HepG2 (cell line): ENCODE measurements at regions not wholly inside any gene's neighbourhood (a gene's known extent, or its start where the extent isn't known, plus 50 kb on each side); places are given as distances from the start of the nearest gene placed in this dataset.
A peak's percentile ranks its signal among the peaks of the same experiment; 100 is the strongest.

Source experiments
- BCLAF1 ChIP-seq: fragments of 450-650 bp; IDR thresholded peaks from 2 replicates; pipeline ENCODE4 v1.6.1; 2017; ENCODE audit warnings: mild to moderate bottlenecking
- CEBPB ChIP-seq: IDR thresholded peaks from 2 replicates; pipeline ENCODE4 v1.6.1; 2011; ENCODE audit warnings: low read depth, low read length, improper control_type of control experiment, borderline replicate concordance
- EP300 ChIP-seq, 3 experiments: sonication (generic) in 1 of 3; formaldehyde crosslinking in 1 of 3; IDR thresholded peaks; 2 replicates each; pipeline versions ENCODE4 v1.5.1 to v1.6.1; 2011 to 2020; ENCODE audit warnings: low read depth in 2 of 3, low read length in 2 of 3, borderline replicate concordance in 1 of 3, improper control_type of control experiment in 1 of 3, mild to moderate bottlenecking in 1 of 3, missing genetic modification reagents in 1 of 3, moderate library complexity in 1 of 3
- IRF9 ChIP-seq: sonication (generic); formaldehyde crosslinking; IDR thresholded peaks from 2 replicates; pipeline ENCODE4 v1.8.0; 2022; ENCODE audit warnings: missing genetic modification reagents, mild to moderate bottlenecking, borderline replicate concordance
- THRA ChIP-seq: sonication (generic); formaldehyde crosslinking; IDR thresholded peaks from 2 replicates; pipeline ENCODE4 v1.4.0; 2020; ENCODE audit warnings: missing genetic modification reagents, borderline replicate concordance
- ZNF280D ChIP-seq: sonication (generic); formaldehyde crosslinking; IDR thresholded peaks from 2 replicates; pipeline ENCODE4 v1.5.1; 2020; ENCODE audit warnings: mild to moderate bottlenecking, missing genetic modification reagents
- ZNF331 ChIP-seq: sonication (generic); formaldehyde crosslinking; IDR thresholded peaks from 2 replicates; pipeline ENCODE4 v1.4.0; 2020; ENCODE audit warnings: missing genetic modification reagents
- ZNF333 ChIP-seq: sonication (generic); formaldehyde crosslinking; IDR thresholded peaks from 2 replicates; pipeline ENCODE4 v1.4.0; 2020; ENCODE audit warnings: mild to moderate bottlenecking, missing genetic modification reagents, borderline replicate concordance
- ZNF34 ChIP-seq: sonication (generic); formaldehyde crosslinking; IDR thresholded peaks from 2 replicates; pipeline ENCODE4 v1.4.0; 2020; ENCODE audit warnings: mild to moderate bottlenecking, missing genetic modification reagents, borderline replicate concordance
- ZNF512 ChIP-seq: sonication (generic); formaldehyde crosslinking; IDR thresholded peaks from 2 replicates; pipeline ENCODE4 v1.4.0; 2020; ENCODE audit warnings: mild to moderate bottlenecking, missing genetic modification reagents
- ZNF564 ChIP-seq: sonication (generic); formaldehyde crosslinking; IDR thresholded peaks from 2 replicates; pipeline ENCODE4 v1.8.1; 2023; ENCODE audit warnings: mild to moderate bottlenecking, missing genetic modification reagents
- ZNF605 ChIP-seq: sonication (generic); formaldehyde crosslinking; IDR thresholded peaks from 2 replicates; pipeline ENCODE4 v1.8.0; 2022; ENCODE audit warnings: mild to moderate bottlenecking, missing genetic modification reagents
- TF ChIP-seq, protein P1 (sequence below): IDR thresholded peaks from 2 replicates; pipeline ENCODE4 v1.6.1; 2012; ENCODE audit warnings: low read length, improper control_type of control experiment
- TF ChIP-seq, protein P2 (sequence below): sonication (generic); formaldehyde crosslinking; IDR thresholded peaks from 2 replicates; pipeline ENCODE4 v1.5.0; 2020; ENCODE audit warnings: missing genetic modification reagents

- TF ChIP-seq, protein P1, sequence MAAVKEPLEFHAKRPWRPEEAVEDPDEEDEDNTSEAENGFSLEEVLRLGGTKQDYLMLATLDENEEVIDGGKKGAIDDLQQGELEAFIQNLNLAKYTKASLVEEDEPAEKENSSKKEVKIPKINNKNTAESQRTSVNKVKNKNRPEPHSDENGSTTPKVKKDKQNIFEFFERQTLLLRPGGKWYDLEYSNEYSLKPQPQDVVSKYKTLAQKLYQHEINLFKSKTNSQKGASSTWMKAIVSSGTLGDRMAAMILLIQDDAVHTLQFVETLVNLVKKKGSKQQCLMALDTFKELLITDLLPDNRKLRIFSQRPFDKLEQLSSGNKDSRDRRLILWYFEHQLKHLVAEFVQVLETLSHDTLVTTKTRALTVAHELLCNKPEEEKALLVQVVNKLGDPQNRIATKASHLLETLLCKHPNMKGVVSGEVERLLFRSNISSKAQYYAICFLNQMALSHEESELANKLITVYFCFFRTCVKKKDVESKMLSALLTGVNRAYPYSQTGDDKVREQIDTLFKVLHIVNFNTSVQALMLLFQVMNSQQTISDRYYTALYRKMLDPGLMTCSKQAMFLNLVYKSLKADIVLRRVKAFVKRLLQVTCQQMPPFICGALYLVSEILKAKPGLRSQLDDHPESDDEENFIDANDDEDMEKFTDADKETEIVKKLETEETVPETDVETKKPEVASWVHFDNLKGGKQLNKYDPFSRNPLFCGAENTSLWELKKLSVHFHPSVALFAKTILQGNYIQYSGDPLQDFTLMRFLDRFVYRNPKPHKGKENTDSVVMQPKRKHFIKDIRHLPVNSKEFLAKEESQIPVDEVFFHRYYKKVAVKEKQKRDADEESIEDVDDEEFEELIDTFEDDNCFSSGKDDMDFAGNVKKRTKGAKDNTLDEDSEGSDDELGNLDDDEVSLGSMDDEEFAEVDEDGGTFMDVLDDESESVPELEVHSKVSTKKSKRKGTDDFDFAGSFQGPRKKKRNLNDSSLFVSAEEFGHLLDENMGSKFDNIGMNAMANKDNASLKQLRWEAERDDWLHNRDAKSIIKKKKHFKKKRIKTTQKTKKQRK, result no peak
- TF ChIP-seq ZNF512 (CRISPR knock-in tag) (no peak), IRF9 (CRISPR knock-in tag) (no peak), ZNF605 (peak; percentile 10; the same call in 1 of the 2 replicates), THRA (CRISPR knock-in tag) (no peak), ZNF280D (CRISPR knock-in tag) (no peak), ZNF564 (no peak), ZNF333 (no peak), EP300 (IDR thresholded peaks at IDR 0.05; ENCODE audit: low read depth in 2 of 2, low read length in 2 of 2) (no peak), EP300 (CRISPR knock-in tag; IDR thresholded peaks at IDR 0.05; ENCODE audit: borderline replicate concordance) (no peak), ZNF34 (CRISPR knock-in tag) (no peak), ZNF331 (no peak), CEBPB (peak; percentile 81), BCLAF1 (no peak)
- TF ChIP-seq, protein P2, sequence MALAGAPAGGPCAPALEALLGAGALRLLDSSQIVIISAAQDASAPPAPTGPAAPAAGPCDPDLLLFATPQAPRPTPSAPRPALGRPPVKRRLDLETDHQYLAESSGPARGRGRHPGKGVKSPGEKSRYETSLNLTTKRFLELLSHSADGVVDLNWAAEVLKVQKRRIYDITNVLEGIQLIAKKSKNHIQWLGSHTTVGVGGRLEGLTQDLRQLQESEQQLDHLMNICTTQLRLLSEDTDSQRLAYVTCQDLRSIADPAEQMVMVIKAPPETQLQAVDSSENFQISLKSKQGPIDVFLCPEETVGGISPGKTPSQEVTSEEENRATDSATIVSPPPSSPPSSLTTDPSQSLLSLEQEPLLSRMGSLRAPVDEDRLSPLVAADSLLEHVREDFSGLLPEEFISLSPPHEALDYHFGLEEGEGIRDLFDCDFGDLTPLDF (CRISPR knock-in tag), result no peak
Measured at GRCh38 chr2:101628030-101628392, 69.5 kb upstream of the MAP4K4 start (continued).
